ENCODE measurements at regions not wholly inside any gene's neighbourhood (a gene's known extent, or its start where the extent isn't known, plus 50 kb on each side); places are given as distances from the start of the nearest gene placed in this dataset.

GRCh38 chr4:178781779-178782178, 1339.5 kb upstream of the AGA start:
- H4K20me1 ChIP-seq (ENCODE audit: insufficient read depth, low read length) = no peaks in the 10 kb centered on the region
- H3K27ac Mint-ChIP-seq = no peak overlapping the region
- intact Hi-C loops (cut with micrococcal nuclease) = no loop called here
- no CpG with 5 or more reads among the region's 1 CpG for WGBS (ENCODE audit: insufficient coverage)
- no peaks in the 10 kb centered on the region for H3K4me1 ChIP-seq (ENCODE audit: control insufficient read depth in 1 of 2, insufficient read depth in 2 of 2, low read length in 2 of 2)
- TF ChIP-seq CTCF (IDR thresholded peaks at IDR 0.05) = no peak
- H3K9me3 ChIP-seq (replicated peaks in 1 of 2; ENCODE audit: control insufficient read depth in 1 of 2, insufficient read depth in 1 of 2, low read length in 2 of 2) = peaks cover 0 to 3% of the 10 kb centered on the region in 2 donors
- H3K27me3 ChIP-seq (ENCODE audit: control insufficient read depth in 2 of 2, insufficient read depth in 2 of 2, low read length in 2 of 2) = no peaks in the 10 kb centered on the region
- H3K4me2 ChIP-seq (replicated peaks; ENCODE audit: extremely low read depth, low read length, poor library complexity, severe bottlenecking) = no peak overlapping the region
- H3K36me3 ChIP-seq (replicated peaks in 1 of 2; ENCODE audit: control insufficient read depth in 1 of 2, insufficient read depth in 2 of 2, low read length in 2 of 2) = no peaks in the 10 kb centered on the region
- H3K4me3 ChIP-seq (replicated peaks in 1 of 3; ENCODE audit: low read depth in 2 of 3, low read length in 3 of 3) = no peak overlapping the region
- H3K4me3 Mint-ChIP-seq = no peak overlapping the region
- H3K4me1 Mint-ChIP-seq = no peaks in the 10 kb centered on the region
- H3K27ac ChIP-seq (ENCODE audit: low read depth in 1 of 2, low read length in 2 of 2) = no peak overlapping the region
- H2AFZ ChIP-seq (ENCODE audit: insufficient read depth, low read depth, low read length, poor library complexity, severe bottlenecking) = no peak overlapping the region
- H3K79me2 ChIP-seq (ENCODE audit: insufficient read depth, low read length) = no peaks in the 10 kb centered on the region
- peaks cover 0 to 16% (median 2%) of the 10 kb centered on the region in 7 donors for H3K9me3 Mint-ChIP-seq
- DNase-seq = no peak
- H3K27me3 Mint-ChIP-seq (ENCODE audit: low read depth in 3 of 3) = peaks cover 0 to 1% (median 0%) of the 10 kb centered on the region in 3 donors
- no peaks in the 10 kb centered on the region for H3K36me3 Mint-ChIP-seq
- no peak overlapping the region for H3K9ac ChIP-seq (ENCODE audit: insufficient read depth, low read length, poor library complexity, severe bottlenecking)

- no peak for DNase-seq
- Mint-ChIP-seq H3K27ac (no peak overlapping the region), H3K9me3 (peaks cover 0 to 8% (median 0%) of the 10 kb centered on the region in 7 donors), H3K36me3 (no peaks in the 10 kb centered on the region), H3K27me3 (ENCODE audit: low read depth in 3 of 3) (no peaks in the 10 kb centered on the region), H3K4me3 (no peak overlapping the region), H3K4me1 (no peaks in the 10 kb centered on the region)
- no peak for TF ChIP-seq CTCF (IDR thresholded peaks at IDR 0.05)
- H3K27me3 ChIP-seq (ENCODE audit: control insufficient read depth in 2 of 2, insufficient read depth in 2 of 2, low read length in 2 of 2) = no peaks in the 10 kb centered on the region
- H4K20me1 ChIP-seq (ENCODE audit: insufficient read depth, low read length) = no peaks in the 10 kb centered on the region
- no peaks in the 10 kb centered on the region for H3K4me1 ChIP-seq (ENCODE audit: control insufficient read depth in 1 of 2, insufficient read depth in 2 of 2, low read length in 2 of 2)
- no peak overlapping the region for H3K4me2 ChIP-seq (replicated peaks; ENCODE audit: extremely low read depth, low read length, poor library complexity, severe bottlenecking)
- intact Hi-C loops (cut with micrococcal nuclease) = no loop called here
- H3K27ac ChIP-seq (ENCODE audit: low read depth in 1 of 2, low read length in 2 of 2) = no peak overlapping the region
- H3K9me3 ChIP-seq (replicated peaks in 1 of 2; ENCODE audit: control insufficient read depth in 1 of 2, insufficient read depth in 1 of 2, low read length in 2 of 2) = no peaks in the 10 kb centered on the region
- 58% methylated on average over 3 of the region's 3 CpGs for WGBS (ENCODE audit: insufficient coverage)
- no peak overlapping the region for H2AFZ ChIP-seq (ENCODE audit: insufficient read depth, low read depth, low read length, poor library complexity, severe bottlenecking)
- H3K36me3 ChIP-seq (replicated peaks in 1 of 2; ENCODE audit: control insufficient read depth in 1 of 2, insufficient read depth in 2 of 2, low read length in 2 of 2) = no peaks in the 10 kb centered on the region
- no peak overlapping the region for H3K4me3 ChIP-seq (replicated peaks in 1 of 3; ENCODE audit: low read depth in 2 of 3, low read length in 3 of 3)
- no peaks in the 10 kb centered on the region for H3K79me2 ChIP-seq (ENCODE audit: insufficient read depth, low read length)
- H3K9ac ChIP-seq (ENCODE audit: insufficient read depth, low read length, poor library complexity, severe bottlenecking) = no peak overlapping the region
Observed at GRCh38 chr4:178784491-178784890, 1342.3 kb upstream of the AGA start.

All from CD14-positive monocyte (primary cell).